Activated CD4-positive, alpha-beta T cell treated with anti-CD3 and anti-CD28 coated beads for 36 hours (primary cell): ENCODE measurements at regions not wholly inside any gene's neighbourhood (a gene's known extent, or its start where the extent isn't known, plus 50 kb on each side); places are given as distances from the start of the nearest gene placed in this dataset.
"Not testable (repeated sequence)": the region's sequence is repeated elsewhere in the genome, so short reads cannot be mapped to it uniquely, and the experiment has no call there.

Experiments
- ATAC-seq: fragments of 200-7000 bp; cut with Tn5 transposase; one replicate; pipeline ENCODE4 v1.10.0; 2021; ENCODE audit warnings: mild to moderate bottlenecking, moderate library complexity
- CTCF ChIA-PET: fragments of 350-600 bp; sonication (Branson Sonifier 250); formaldehyde crosslinking; loops from one replicate; lab custom pipeline; 2021; ENCODE audit warnings: antibody characterized with exemption; lab: Charles Lee
- POLR2A ChIA-PET: fragments of 350-600 bp; sonication (Branson Sonifier 250); formaldehyde crosslinking; loops from one replicate; lab custom pipeline; 2021; ENCODE audit warnings: antibody characterized with exemption, inconsistent platforms; lab: Charles Lee
- DNase-seq: peaks from one replicate; pipeline ENCODE4 v3.0.0-alpha.2; 2020
- H3K27ac Mint-ChIP-seq: one replicate; pipeline ENCODE4 v1.8.0; 2021; ENCODE audit warnings: mixed read lengths
- H3K27me3 Mint-ChIP-seq: one replicate; pipeline ENCODE4 v1.8.0; 2021; ENCODE audit warnings: mixed read lengths
- H3K36me3 Mint-ChIP-seq: one replicate; pipeline ENCODE4 v1.8.0; 2021; ENCODE audit warnings: low read depth, mixed read lengths
- H3K4me1 Mint-ChIP-seq: one replicate; pipeline ENCODE4 v1.8.0; 2021; ENCODE audit warnings: mixed read lengths
- H3K4me3 Mint-ChIP-seq: one replicate; pipeline ENCODE4 v1.8.0; 2021; ENCODE audit warnings: mild to moderate bottlenecking, moderate library complexity, mixed read lengths
- H3K9me3 Mint-ChIP-seq: one replicate; pipeline ENCODE4 v1.8.0; 2021; ENCODE audit warnings: low read depth, mixed read lengths
- intact Hi-C, 2 experiments: fragments of 100-400 bp; cut with DNase I in 1 of 2; cut with micrococcal nuclease in 1 of 2; formaldehyde crosslinking; loops; one replicate each; pipeline versions ENCODE4 v1.14.2 to v1.15.1; 2022 to 2024; cut with DNase I, micrococcal nuclease

- no peaks in the 10 kb centered on the region for H3K36me3 Mint-ChIP-seq
- H3K4me3 Mint-ChIP-seq = no peak overlapping the region
- POLR2A ChIA-PET = no interaction called here
- H3K27ac Mint-ChIP-seq = no peak overlapping the region
- CTCF ChIA-PET = no interaction called here
- H3K4me1 Mint-ChIP-seq = no peaks in the 10 kb centered on the region
- DNase-seq = no peak
- H3K27me3 Mint-ChIP-seq = no peaks in the 10 kb centered on the region
- intact Hi-C loops = no loop called here
- no peak for ATAC-seq
- peaks cover 5% of the 10 kb centered on the region for H3K9me3 Mint-ChIP-seq
Observed at GRCh38 chr3:118526758-118527513, 507.7 kb downstream of the IGSF11 start.

GRCh38 chr3:118527514-118528044 lies 507.1 kb downstream of the IGSF11 start:
- CTCF ChIA-PET = no interaction called here
- ATAC-seq (no peak), DNase-seq (no peak)
- no peak overlapping the region for H3K27ac Mint-ChIP-seq
- peaks cover 5% of the 10 kb centered on the region for H3K9me3 Mint-ChIP-seq
- H3K4me3 Mint-ChIP-seq = no peak overlapping the region
- H3K27me3 Mint-ChIP-seq = no peaks in the 10 kb centered on the region
- no peaks in the 10 kb centered on the region for H3K4me1 Mint-ChIP-seq
- POLR2A ChIA-PET = no interaction called here
- no peaks in the 10 kb centered on the region for H3K36me3 Mint-ChIP-seq
- intact Hi-C loops = no loop called here

GRCh38 chr3:118529554-118529953 lies 505.1 kb downstream of the IGSF11 start:
- Mint-ChIP-seq H3K4me1 (no peaks in the 10 kb centered on the region), H3K27ac (no peak overlapping the region)

GRCh38 chr3:118530350-118530922 lies 504.2 kb downstream of the IGSF11 start:
- DNase-seq = no peak
- intact Hi-C loops = no loop called here
- Mint-ChIP-seq H3K4me1 (no peaks in the 10 kb centered on the region), H3K36me3 (no peaks in the 10 kb centered on the region), H3K27ac (no peak overlapping the region), H3K9me3 (peaks cover 2% of the 10 kb centered on the region), H3K27me3 (no peaks in the 10 kb centered on the region), H3K4me3 (no peak overlapping the region)
- POLR2A ChIA-PET = no interaction called here
- ATAC-seq = no peak
- CTCF ChIA-PET = interaction anchor here (1.0 kb wide), 1 partner anchor 90 kb away, joined by 4 read pairs; no protein-coding TSS in a partner anchor

More at GRCh38 chr3:118529554-118529953, 505.1 kb downstream of the IGSF11 start:
- Mint-ChIP-seq H3K9me3 (peaks cover 2% of the 10 kb centered on the region), H3K36me3 (no peaks in the 10 kb centered on the region), H3K4me3 (no peak overlapping the region), H3K27me3 (no peaks in the 10 kb centered on the region)
- ChIA-PET POLR2A (no interaction called here), CTCF (no interaction called here)
- no peak for ATAC-seq
- DNase-seq = no peak
- intact Hi-C loops = no loop called here

- H3K9me3 Mint-ChIP-seq, H3K4me3 Mint-ChIP-seq, POLR2A ChIA-PET, H3K4me1 Mint-ChIP-seq, H3K27me3 Mint-ChIP-seq, intact Hi-C loops, H3K27ac Mint-ChIP-seq, ATAC-seq, H3K36me3 Mint-ChIP-seq, DNase-seq: not testable (repeated sequence)
- CTCF ChIA-PET = interaction anchor here (1.0 kb wide), 1 partner anchor 89 kb away, joined by 4 read pairs; no protein-coding TSS in a partner anchor
Observed at GRCh38 chr3:118530927-118531356, 503.7 kb downstream of the IGSF11 start.

- no peak overlapping the region for H3K4me3 Mint-ChIP-seq
- H3K9me3 Mint-ChIP-seq = no peaks in the 10 kb centered on the region
- DNase-seq (no peak), ATAC-seq (no peak)
- POLR2A ChIA-PET = interaction anchor here (0.6 kb wide), 1 partner anchor 278 kb away, joined by 5 read pairs; no protein-coding TSS in a partner anchor
- intact Hi-C loops = no loop called here
- no peak overlapping the region for H3K27ac Mint-ChIP-seq
- H3K27me3 Mint-ChIP-seq = no peaks in the 10 kb centered on the region
- H3K4me1 Mint-ChIP-seq = no peaks in the 10 kb centered on the region
- H3K36me3 Mint-ChIP-seq = no peaks in the 10 kb centered on the region
- CTCF ChIA-PET = no interaction called here
Observed at GRCh38 chr3:118531816-118532215, 502.8 kb downstream of the IGSF11 start.

- Mint-ChIP-seq H3K9me3 (no peaks in the 10 kb centered on the region), H3K27ac (no peak overlapping the region), H3K27me3 (no peaks in the 10 kb centered on the region), H3K4me3 (no peak overlapping the region), H3K4me1 (no peaks in the 10 kb centered on the region), H3K36me3 (no peaks in the 10 kb centered on the region)
- intact Hi-C loops = no loop called here
- DNase-seq = no peak
- ATAC-seq = no peak
- ChIA-PET POLR2A (no interaction called here), CTCF (no interaction called here)
Observed at GRCh38 chr3:118533676-118534075, 501.0 kb downstream of the IGSF11 start.

- Mint-ChIP-seq H3K4me1 (no peaks in the 10 kb centered on the region), H3K9me3 (no peaks in the 10 kb centered on the region), H3K27ac (no peak overlapping the region), H3K4me3 (no peak overlapping the region), H3K27me3 (no peaks in the 10 kb centered on the region), H3K36me3 (no peaks in the 10 kb centered on the region)
- CTCF ChIA-PET = no interaction called here
- ATAC-seq (no peak), DNase-seq (no peak)
- POLR2A ChIA-PET = no interaction called here
- intact Hi-C loops = no loop called here
Observed at GRCh38 chr3:118534519-118534918, 500.1 kb downstream of the IGSF11 start.

- no peaks in the 10 kb centered on the region for H3K27me3 Mint-ChIP-seq
- CTCF ChIA-PET = no interaction called here
- intact Hi-C loops = no loop called here
- ATAC-seq = no peak
- no peaks in the 10 kb centered on the region for H3K36me3 Mint-ChIP-seq
- no peak overlapping the region for H3K4me3 Mint-ChIP-seq
- POLR2A ChIA-PET = no interaction called here
- no peak for DNase-seq
- no peaks in the 10 kb centered on the region for H3K4me1 Mint-ChIP-seq
- H3K27ac Mint-ChIP-seq = no peak overlapping the region
- H3K9me3 Mint-ChIP-seq = peaks cover 2% of the 10 kb centered on the region
Observed at GRCh38 chr3:118536764-118537163, 497.9 kb downstream of the IGSF11 start.

GRCh38 chr3:118537454-118537853 lies 497.2 kb downstream of the IGSF11 start:
- Mint-ChIP-seq H3K9me3 (peaks cover 2% of the 10 kb centered on the region), H3K36me3 (no peaks in the 10 kb centered on the region)

GRCh38 chr3:118538187-118538586 lies 496.5 kb downstream of the IGSF11 start:
- H3K27ac Mint-ChIP-seq = no peak overlapping the region
- intact Hi-C loops = no loop called here
- no peaks in the 10 kb centered on the region for H3K36me3 Mint-ChIP-seq
- H3K9me3 Mint-ChIP-seq = peaks cover 2% of the 10 kb centered on the region
- ChIA-PET POLR2A (no interaction called here), CTCF (no interaction called here)
- H3K4me3 Mint-ChIP-seq = no peak overlapping the region
- ATAC-seq (no peak), DNase-seq (no peak)
- H3K27me3 Mint-ChIP-seq = no peaks in the 10 kb centered on the region
- H3K4me1 Mint-ChIP-seq = no peaks in the 10 kb centered on the region

More at GRCh38 chr3:118537454-118537853, 497.2 kb downstream of the IGSF11 start:
- CTCF ChIA-PET = no interaction called here
- Mint-ChIP-seq H3K4me3 (no peak overlapping the region), H3K27me3 (no peaks in the 10 kb centered on the region), H3K27ac (no peak overlapping the region), H3K4me1 (no peaks in the 10 kb centered on the region)
- POLR2A ChIA-PET = no interaction called here
- intact Hi-C loops = no loop called here
- no peak for ATAC-seq
- no peak for DNase-seq
